Astrocyte of the spinal cord (primary cell): ENCODE measurements at regions not wholly inside any gene's neighbourhood (a gene's known extent, or its start where the extent isn't known, plus 50 kb on each side); places are given as distances from the start of the nearest gene placed in this dataset.

Experiments
- DNase-seq: peaks from one replicate; pipeline ENCODE4 v3.0.0; 2011; ENCODE audit warnings: low read depth, low spot score
- H3K4me3 ChIP-seq: 2 replicates; pipeline ENCODE4 v1.5.1; 2011; ENCODE audit warnings: low read depth, mild to moderate bottlenecking, low read length, moderate library complexity
- CTCF ChIP-seq: IDR thresholded peaks from 2 replicates; pipeline ENCODE4 v1.5.1; 2012; ENCODE audit warnings: low read depth, mild to moderate bottlenecking, low read length, inconsistent platforms
- in situ Hi-C: cut with HindIII; loops from 2 replicates; pipeline ENCODE4 v1.10.0; 2017; ENCODE audit warnings: low sequenced_read_pairs

- in situ Hi-C loops, result no loop called here
- no peak for TF ChIP-seq CTCF
- no peak for DNase-seq
- no peak overlapping the region for H3K4me3 ChIP-seq
Measured at GRCh38 chr7:53900856-53901528, 641.2 kb upstream of the VSTM2A start.

- in situ Hi-C loops, result no loop called here
- DNase-seq, result no peak
- TF ChIP-seq CTCF, result no peak
- no peak overlapping the region for H3K4me3 ChIP-seq
Measured at GRCh38 chr7:53904355-53904754, 637.8 kb upstream of the VSTM2A start.

GRCh38 chr7:53917637-53918036, 624.5 kb upstream of the VSTM2A start:
- no peak for TF ChIP-seq CTCF
- no peak for DNase-seq
- H3K4me3 ChIP-seq, result no peak overlapping the region
- in situ Hi-C loops, result no loop called here

GRCh38 chr7:53920011-53920410, 622.2 kb upstream of the VSTM2A start:
- DNase-seq, result no peak
- no peak for TF ChIP-seq CTCF
- H3K4me3 ChIP-seq, result no peak overlapping the region
- in situ Hi-C loops, result no loop called here

- no peak for DNase-seq
- in situ Hi-C loops, result no loop called here
- H3K4me3 ChIP-seq, result no peak overlapping the region
- no peak for TF ChIP-seq CTCF
Measured at GRCh38 chr7:53940483-53940882, 601.7 kb upstream of the VSTM2A start.

- H3K4me3 ChIP-seq, result no peak overlapping the region
- in situ Hi-C loops, result no loop called here
- no peak for TF ChIP-seq CTCF
- DNase-seq, result no peak
Measured at GRCh38 chr7:53947732-53948131, 594.4 kb upstream of the VSTM2A start.
